Hematopoietic multipotent progenitor cell treated with erythropoietin and hydrocortisone succinate and interleukin-3 and kit ligand, for 17 days (in vitro differentiated cells): ENCODE measurements at regions not wholly inside any gene's neighbourhood (a gene's known extent, or its start where the extent isn't known, plus 50 kb on each side); places are given as distances from the start of the nearest gene placed in this dataset.
"Not testable (repeated sequence)": the region's sequence is repeated elsewhere in the genome, so short reads cannot be mapped to it uniquely, and the experiment has no call there.

Experiments
- DNase-seq: peaks from one replicate; pipeline ENCODE4 v3.0.0-alpha.2; 2015; ENCODE audit warnings: low spot score

DNA sequence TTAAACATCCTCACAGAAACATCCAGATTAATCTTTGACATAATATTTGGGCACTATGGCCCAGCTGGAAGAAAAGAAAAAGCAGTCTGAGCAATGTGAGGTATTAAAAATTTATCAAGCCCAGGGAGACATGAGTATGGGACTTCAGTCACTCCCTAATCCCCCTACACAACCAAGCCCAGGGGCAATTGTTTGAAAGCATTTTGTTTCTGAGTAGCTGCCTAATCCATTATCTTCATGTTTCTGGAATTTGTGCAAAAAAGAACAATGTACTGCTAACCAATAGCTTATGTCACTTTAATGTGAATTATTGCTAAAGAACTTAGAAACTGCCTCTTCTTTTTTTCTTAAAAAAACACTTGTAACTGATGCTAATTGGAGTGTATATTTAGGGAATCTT is 360.7 kb downstream of the TEX13C start:
- DNase-seq: no peak

DNA sequence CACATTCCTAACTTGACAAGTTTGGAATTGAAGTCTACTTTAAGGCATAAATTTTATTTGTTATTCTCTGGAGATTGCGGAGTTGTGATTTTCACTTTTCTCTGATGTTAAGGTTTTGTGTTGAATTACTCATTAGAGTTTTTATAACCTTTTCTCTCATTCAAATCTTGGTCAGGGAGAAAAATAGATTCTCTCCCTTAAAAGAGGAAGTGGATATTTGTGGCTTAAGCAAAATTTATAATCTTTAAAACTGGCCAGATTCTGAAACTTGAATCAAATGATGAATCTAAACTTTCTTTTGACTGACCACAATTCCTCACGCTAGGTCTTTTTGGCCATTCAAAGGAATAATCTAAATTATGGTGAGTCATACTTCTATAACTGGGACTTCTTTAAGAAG is 361.4 kb downstream of the TEX13C start:
- DNase-seq: no peak

DNA sequence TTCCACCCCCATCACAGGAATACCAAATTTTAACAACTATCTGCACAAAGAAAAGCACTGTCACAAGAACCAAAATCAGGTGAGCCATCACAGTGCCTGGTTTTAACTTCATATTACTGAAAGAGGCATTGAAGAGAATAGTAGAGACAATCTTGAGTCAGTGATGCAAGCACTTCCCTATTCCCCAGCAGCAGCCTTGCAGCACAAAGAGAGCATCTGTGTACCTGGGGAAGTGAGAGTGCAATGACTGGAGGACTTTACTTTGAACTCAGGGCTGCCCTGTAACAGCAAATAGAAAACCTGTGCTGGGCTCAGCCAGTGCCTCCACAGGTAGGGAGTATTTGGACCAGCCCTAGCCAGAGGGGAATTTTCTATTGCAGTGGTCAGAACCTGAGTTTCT is 361.8 kb downstream of the TEX13C start:
- no peak for DNase-seq

DNA sequence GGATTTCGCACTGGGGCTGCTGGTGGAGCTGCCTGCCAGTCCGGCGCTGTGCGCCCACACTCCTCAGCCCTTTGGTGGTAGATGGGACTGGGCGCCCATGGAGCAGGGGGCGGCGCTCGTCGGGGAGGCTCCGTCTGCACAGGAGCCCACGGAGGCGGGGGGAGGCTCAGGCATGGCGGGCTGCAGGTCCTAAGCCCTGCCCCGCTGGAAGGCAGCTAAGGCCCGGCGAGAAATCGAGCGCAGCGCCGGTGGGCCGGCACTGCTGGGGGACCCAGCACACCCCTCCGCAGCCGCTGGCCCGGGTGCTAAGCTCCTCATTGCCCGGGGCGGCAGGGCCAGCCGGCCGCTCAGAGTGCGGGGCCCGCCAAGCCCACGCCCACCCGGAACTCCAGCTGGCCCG is 370.9 kb downstream of the TEX13C start:
- not testable (repeated sequence) for DNase-seq

DNA sequence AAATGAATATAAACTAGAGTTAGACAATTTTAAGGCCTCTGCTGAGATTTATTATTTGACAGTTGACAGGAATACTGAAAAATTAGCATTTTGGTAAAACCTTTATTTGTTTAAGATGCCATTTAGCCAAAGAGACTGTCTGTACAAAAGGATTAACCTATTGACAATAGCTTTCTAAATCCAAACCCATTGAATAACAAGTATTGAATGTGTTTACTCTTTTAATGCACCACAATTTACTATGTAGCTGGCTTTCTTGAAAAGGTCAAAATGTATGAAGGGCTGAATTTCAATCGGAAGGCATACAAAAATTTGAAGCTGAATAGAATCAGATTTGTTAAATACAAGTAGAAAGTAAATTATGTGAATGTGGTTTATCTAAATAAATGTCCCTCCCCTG is 374.5 kb downstream of the TEX13C start:
- no peak for DNase-seq

DNA sequence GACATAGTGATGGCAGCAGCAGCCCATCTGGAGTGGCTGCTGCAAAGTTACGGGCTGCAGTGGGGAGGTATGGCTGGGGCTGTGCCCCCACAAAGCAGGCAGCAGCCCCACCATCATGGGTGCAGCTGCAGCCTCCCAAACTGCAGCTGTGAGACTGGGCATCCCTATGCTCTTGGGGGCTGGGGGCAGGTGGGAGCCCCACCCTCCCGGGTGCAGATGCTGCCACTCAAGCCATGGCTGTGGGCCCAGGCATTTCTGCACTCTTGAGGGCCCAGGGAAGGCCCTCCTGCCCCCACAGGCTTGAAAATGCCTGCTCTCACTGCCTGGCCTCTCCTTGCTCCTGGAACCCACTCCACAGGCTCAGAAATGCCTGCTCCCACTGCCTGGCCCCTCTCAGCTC is 389.4 kb downstream of the TEX13C start:
- no peak for DNase-seq

DNA sequence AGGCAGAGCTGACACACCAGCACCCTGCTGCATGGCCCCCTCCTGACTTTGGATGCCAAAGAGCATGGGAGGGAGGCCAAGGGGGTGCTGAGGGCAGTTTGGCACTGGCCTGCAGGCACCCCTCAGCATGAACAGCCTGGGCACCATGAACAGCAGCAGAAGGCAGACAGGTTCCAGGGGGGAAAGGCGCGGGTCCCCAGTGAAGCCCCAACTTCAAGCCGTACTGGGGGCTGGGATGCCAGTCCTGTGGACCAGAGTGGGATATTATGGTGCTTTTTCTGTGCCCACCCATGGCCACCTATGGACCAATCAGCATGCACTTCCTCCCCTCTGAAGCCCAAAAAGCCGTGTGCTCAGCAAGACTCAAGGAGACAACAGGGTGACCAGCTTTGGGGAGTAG is 389.9 kb downstream of the TEX13C start:
- no peak for DNase-seq

DNA sequence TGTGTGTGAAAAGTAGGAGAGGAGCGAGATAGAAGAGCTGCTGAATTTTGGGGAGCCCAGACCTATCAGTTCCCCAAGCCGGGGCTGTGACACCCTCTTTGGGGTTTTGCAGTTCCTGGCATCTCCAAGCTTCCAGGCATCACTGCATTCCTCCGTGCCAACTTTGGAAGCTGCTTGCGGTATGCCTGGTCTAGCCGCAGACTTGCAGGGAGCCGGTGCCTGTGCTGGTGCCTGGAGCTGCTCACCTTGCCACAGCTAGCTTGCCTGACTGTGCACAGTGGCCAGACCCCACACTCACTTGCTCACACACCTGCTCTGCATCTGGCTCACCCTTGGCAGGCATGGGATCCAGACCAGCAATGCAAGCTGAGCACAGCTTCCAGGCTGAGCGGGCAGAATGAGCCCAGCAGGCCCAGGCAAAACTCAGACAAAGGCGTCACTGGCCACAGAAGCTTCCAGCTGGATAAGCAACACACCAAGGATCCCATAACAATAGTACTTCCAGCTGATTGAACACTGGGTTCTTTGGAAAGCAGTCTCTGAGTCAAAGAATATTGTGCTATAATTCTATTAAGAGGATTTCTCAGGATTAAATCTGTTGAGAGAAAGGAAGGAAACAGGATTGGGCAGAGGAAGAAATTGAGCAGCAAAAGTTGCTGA is 390.9 kb downstream of the TEX13C start:
- DNase-seq: no peak

DNA sequence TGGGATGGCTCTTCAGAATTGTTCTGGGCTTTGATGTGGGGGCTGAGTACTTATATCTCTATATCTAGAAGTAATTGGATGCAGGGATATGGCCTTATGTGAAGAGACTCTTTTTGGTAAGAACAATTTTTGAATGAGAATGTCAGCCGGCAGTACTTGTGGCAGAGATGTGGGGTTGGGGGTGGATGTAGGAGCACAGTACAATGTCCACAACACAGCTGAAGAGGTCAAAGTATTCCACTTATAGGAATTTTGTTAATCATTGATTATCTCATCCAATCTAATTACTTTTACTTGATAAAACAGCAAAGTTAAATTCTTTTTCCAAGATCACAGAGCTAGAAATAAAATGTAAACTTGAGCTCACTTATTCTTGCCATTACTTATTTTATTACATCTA is 391.4 kb downstream of the TEX13C start:
- no peak for DNase-seq

DNA sequence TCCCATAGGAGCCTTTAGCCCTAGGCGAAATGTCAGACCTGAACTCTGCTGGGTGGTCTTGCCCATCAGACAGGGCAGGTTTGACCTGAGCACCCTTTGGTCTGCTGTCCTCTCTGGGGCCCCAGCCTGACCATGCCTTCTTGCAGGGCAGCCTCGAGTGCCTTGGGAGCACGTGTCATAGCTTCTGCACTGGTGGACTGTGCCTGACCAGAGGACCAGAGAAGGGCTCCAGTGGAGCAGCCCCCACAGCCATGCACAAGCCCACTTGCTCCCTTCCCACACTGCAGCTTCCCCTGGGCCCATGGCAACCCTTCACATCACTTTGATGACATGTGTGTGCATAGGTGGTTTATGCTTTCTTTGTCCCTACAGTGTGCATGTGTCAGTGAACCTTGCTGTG is 394.0 kb downstream of the TEX13C start:
- no peak for DNase-seq

DNA sequence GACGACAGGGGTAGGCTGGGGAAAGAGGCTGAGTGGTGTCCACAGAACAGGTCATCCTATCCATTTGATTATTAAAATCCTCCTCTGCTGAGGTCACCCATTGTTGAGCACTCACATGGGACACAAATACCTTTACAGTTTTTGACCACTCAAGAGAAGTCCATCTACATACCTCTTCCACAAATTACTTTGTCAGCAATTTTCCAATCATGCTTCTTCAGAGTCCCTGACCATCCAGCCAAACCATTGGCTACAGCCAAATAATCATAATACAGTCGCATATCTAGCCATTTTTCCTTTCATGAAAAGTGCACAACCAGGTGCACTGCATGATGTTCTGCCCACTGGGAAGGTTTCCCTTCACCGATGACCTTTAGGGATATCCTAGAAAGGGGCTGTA is 407.4 kb downstream of the TEX13C start:
- no peak for DNase-seq

DNA sequence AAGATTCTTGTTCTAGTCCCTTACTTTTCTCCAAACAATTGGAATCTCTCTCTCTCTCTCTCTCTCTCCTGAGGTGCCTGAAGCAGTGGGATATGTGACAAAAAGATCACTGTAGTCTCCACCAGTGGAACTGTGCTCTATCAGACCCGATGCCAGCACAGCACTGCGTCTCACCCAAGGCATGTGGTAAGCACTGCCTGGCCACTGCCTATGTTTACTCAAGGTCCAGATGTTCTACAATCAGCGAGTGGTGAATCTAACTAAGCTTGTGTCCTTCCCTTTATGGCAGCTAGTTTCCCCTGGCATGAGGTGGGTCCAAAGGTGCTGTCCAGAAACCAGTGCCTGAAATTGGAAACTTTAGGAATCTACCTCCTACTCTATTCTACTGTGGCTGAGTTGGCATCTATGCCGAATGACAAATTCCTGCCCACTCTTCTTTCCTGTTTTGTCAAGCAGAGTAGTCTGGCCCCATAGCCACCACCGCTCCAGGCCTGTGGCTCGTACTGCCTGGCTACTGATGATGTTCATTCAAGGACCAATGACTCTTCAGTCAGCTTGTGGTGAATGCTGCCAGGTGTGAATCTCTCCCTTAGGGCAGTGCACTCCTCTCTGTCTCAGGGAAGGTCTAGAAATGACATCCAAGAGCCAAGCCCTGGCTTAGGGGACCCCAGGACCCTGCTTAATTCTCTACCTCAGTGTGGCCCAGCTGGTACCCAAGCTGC is 416.5 kb downstream of the TEX13C start:
- DNase-seq: no peak

DNA sequence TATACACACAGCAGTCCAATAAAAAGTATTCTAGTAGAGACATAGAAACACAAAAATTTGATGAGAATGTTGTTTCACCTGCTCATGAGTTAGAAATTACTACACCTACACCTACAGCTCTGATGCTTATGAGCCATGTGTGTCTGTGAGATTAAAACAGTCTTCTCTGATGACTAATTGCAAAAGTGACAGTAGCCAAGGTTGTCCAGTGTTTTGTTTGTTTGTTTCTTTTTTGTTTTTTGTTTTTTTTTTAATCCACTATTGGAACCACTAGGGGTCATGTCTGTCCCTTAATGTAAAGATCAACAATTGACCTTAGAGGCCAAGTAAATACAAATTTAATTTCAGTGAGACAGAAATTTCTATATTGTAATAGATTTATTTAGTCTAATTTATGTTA is 423.1 kb downstream of the TEX13C start:
- no peak for DNase-seq

DNA sequence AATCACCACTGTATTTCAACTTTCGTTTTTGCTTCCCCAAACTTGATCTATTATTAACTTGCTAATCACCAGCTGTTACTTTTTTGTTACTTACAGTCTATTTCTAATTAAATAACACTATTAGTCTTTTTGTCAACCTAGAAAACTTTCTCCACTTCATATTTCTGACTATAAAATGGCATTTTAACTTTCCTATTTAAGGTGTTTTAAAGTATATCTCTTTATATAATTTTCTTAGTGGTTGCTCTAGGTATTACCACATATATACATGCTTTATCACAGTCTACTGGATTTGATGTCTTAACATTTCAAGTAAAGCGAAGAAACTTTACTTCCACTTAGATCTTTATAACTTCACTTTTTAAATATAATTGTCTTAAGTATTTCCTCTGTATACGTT is 421.2 kb downstream of the DCAF12L2 start:
- no peak for DNase-seq

DNA sequence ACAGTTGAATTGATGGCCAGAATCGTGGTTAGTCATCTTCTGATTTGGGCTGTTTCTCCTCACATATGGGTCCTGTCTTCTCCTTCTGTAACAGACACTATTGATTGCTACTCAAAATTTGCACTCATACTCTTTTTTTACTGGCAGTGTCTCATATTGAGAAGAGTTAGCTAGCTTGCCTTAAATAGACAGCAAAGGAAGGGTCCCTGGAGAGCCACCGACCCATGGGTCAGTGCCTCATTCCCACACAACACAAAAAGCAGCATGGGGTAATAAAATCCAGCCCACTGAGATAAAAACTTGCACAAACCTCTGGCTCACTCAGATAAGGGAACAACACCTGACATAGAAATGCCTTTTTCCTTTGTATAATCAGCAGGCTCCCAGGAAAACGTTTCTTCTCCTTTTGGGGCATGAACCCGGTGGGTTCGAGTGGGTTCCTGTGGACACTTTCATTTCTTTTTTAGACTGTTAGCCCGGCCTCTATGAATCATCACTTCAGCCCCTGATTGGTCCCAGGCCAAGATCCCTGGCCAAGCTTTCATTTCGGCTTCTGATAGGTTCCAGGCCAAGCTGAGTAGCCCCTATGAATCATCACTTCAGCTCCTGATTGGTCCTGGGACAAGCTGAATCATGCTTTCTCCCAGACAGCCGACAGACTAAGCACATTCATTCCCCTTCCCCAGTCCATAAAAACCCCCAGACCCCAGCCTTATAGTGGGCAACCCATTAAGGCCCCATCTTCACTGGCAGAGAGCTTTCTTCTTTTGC is 408.1 kb downstream of the DCAF12L2 start:
- DNase-seq: no peak

DNA sequence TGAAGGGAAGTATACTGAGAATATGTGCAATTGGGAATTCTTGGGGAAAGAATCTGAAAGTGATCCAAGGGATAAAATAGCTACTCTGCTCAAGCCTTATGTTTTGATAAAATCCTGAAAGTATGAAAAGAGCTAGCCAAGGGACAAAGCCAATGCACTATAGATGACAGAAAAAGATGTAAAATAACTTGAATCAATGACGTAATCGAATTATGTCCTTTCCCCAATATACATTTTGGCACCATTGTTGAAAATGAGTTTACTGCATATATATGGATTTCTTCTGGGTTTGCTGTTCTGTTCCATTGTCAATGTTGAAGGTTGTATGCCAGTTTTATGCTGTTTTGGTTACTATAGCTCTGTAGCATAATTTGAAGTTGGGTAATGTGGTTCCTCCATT is 407.3 kb downstream of the DCAF12L2 start:
- DNase-seq: no peak

DNA sequence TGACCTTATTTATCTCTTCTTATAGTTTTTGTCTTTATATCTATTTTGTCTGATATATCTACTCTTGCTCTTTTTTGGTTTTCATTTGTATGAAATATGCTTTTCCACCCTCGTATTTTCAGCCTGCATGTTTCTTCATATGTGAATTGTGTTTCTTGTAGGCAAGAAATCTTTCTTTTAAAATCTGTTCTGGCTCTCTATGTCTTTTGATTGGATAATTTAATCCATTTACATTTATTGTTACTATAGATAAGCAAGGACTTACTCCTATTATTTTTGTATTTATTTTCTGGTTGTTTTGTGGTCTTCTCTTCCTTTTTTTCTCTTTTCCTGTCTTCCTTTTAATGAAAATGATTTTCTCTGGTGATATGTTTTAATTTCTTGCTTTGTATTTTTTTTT is 403.1 kb downstream of the DCAF12L2 start:
- DNase-seq: no peak

DNA sequence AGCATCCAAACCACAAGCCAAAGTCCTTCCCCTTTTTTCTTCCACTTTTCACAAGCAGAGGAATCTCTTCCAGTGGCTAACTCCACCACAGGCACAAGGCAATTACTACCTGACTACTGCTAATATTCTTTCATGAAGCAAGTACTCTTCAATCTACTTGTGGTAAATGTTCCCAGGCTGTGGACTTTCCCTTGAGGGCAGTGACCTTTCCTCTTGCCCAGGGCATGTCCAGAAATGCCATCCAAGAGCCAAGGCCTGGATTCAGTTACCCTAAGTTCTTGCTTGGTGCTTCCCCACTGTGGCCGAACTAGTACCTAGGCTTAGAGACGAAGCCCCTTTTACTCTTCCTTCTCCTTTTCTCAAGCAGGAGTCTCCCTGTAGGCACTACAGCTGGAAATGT is 400.7 kb downstream of the DCAF12L2 start:
- DNase-seq: no peak

DNA sequence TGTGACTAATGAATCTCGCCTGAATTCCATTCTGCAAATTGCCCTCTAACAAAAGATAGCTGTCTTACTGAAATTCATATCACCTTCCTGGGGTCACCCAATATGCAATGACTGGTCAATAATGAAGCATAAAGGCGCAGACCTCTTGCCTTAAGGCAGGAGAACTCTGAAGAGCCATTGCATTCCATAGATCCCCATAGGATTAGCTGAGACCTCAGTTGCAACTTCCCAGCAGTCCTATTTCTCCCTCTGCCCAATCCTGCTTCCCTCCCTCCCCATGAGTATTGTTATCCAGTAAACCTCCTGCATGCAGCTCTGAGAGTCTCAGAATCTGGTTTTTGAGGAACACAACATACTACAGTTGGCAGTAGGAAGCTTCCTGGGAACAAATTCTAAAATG is 396.5 kb downstream of the DCAF12L2 start:
- no peak for DNase-seq

DNA sequence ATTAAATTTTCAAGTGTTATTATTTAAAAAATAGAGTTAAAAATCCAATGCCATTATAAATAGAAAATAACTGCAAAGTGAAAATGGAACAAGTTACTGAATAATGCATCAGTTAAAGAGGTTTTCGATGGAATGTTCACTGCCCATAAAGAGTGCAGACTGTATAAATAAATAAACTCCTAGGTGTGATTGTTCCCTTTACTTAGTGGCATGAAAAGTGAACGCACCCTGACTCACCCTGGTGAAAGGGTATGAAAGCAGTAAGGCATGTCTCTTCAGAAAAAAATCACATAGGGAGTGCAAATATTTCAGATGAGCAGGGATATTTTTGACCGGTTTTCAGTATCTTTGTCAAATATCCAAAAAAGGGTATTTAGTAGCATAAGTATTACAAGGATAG is 387.8 kb downstream of the DCAF12L2 start:
- DNase-seq: no peak

DNA sequence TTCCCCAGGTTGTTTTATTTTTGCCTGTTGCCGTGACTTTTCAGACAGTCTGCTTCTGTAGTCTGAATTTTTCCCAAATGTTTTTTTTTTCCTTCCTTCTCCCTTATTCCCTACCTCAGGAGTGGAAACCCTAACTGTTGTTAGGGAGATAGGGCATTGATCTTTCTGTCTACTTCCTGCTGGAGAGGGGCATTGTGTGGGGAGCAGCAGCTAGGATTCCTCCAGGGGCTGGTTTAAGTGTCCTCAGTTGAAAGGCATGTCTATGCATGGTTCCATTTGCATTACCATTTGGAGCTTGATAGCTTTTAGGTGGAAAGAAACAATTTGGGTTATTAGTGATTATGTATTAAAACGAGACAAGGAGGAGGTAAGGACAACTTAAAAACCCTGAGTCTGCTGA is 383.9 kb downstream of the DCAF12L2 start:
- DNase-seq: no peak

DNA sequence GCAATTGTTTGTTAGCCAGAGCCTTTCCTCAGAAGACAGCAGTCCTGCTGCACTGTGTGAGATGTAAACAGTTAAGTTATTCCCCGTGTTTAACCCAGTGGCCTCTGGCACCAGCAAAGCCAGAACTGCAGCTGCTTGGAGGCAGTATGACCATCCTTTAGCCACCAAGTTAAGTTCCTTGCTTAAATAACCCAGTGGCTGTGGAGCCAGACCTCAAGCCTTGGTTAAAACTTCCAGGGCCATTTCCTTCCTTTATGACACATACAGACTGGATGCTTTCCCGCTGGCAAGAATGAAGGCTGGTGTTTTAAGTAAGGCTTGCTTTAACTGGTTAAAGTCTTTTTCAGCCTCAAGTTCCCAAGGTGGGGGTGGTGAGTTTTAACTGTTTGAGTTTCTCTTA is 379.8 kb downstream of the DCAF12L2 start:
- DNase-seq: no peak

DNA sequence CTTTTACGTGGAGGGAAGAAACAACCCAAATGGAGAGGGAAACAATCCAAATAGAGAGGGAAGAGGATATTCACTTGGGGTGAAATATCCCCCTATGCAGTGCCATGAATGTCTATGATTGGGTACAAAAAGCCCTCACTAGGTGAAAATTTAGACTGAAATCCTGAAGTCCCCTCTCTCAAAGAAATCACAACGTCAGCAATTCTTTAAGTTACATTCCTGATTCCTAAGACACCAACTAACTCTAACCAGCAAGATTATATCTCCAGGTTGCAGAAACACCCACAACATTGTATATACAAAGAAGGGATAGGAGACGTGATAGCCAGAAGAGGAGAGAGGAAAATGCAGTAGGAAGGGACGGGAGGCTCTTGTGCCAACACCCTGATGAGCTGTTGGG is 374.3 kb downstream of the DCAF12L2 start:
- no peak for DNase-seq
